Activated naive CD4-positive, alpha-beta T cell treated with anti-CD3 and anti-CD28 coated beads, Interleukin-2, amount 50 U/mL, for 16 hours (primary cell): ENCODE measurements at regions not wholly inside any gene's neighbourhood (a gene's known extent, or its start where the extent isn't known, plus 50 kb on each side); places are given as distances from the start of the nearest gene placed in this dataset.

Experiments used
- DNase-seq: peaks from one replicate; pipeline ENCODE4 v3.0.0-alpha.2; 2020

DNA sequence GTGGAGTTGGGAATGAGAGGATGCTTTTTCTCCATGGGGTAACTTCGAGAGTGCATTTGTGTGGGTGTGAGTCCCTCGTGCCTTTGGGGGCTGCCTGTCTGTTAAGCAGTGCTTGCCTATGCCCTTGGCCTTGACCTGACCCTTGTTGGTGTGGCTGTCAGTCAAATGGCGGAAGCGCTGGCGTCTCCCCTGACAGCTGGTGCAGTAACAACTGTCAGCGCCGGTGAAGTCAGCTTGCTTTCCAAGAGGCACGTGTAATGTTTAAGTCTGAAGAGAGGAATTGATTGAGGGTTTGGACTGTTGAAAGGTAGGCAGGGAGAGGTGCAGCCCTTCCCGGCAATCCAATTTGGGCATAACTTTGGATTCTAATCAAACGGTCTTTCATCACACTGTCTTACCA, 211.3 kb downstream of the AACS start:
- no peak for DNase-seq

DNA sequence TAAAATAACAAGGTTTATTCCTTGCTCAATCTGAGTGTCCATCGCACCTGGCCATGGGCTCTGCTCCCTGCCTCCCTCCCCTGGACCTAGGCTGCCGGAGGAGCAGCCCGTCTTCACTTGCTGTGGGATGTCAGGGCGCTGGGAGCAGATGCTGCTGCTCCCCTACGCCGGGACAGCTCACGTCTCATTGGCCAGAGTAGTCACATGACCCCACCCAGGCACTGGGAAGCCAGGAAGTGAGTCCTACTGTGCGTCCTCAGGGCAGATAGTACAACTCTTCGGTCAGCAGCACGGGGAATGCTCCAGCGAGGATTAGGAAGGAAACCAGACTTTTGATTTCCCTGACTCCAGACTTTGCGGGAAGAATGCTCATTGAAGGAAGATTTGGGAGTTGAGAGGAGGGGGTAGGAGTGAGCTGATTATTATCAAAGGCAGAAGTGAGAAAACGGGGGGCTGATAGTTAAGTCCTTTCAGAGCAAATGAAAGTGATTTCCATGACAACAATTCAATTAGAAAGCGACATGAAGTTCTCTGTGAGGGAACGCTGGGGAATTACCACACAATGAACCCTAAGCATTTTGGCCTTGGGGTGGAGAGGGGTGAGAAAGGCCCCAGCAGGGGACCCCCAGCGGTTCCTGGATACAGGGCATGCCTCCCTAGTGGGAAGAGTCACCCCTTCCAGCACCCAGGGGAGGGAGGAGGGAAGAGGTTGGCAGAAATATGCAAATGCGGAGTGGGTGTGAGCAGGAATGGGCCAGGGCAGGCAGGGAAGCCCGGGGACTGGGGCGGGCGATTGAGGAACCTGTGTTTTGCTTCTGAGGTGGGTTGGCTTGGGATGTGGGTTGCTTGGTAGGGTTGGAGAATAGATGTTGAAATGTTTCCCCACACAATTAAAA, 215.5 kb downstream of the AACS start:
- DNase-seq, result no peak

DNA sequence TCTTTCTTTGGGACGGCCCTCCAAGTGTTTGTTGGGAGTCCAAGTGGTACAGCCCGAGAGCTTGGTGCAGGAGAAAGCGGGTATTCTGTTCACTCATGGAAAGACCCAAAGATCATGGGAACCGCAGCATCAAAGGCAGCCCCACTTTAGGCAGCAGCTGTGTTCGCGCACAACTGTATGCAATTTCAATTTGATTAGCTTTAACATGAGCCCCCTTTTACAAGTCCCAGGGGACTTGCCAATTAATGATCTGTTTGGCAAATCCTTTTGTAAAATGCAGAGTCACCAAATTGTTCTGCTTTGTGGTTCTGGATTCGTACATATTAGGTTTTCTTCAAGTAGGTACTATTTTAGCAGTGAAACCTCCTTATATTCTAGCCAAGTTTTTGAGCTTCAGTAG, 217.7 kb downstream of the AACS start:
- DNase-seq, result no peak

DNA sequence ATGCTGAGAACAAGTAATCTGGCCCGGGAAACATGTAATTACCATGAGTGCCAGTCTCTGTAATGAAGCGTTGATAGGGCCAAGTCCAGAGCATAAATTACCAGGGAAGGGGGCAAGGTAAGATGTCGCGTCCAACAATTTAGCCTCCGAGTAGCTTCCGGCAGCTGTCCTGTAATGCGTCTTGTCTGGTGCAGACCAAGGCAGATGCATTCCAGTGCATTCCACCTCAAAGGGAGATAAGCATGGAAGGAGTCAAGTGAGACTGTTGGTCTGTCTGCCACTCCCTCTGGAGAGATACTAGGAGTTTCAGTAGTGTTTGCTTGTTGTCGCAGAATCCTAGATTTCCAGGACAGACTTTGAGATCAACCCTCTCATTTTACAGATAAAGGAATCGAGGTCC, 218.3 kb downstream of the AACS start:
- no peak for DNase-seq

DNA sequence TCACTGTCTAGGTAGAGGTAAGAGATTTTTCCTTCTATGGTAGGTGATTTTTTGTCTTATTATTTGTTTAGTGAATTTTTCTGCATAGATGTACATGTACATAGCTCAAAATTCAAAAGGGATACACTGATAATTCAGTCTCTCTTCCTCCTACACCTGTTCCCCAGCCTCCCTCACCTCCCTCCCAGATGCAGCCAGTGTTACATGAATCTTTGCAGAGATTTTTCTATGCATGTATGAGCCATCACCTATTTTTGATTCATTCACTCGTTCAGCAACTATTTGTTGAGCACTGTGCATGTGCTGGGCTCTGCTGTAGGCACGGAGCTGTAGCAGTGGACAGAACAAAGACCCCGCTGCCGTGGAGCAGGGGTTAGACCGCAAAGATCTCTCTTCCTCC, 218.9 kb downstream of the AACS start:
- DNase-seq, result no peak

DNA sequence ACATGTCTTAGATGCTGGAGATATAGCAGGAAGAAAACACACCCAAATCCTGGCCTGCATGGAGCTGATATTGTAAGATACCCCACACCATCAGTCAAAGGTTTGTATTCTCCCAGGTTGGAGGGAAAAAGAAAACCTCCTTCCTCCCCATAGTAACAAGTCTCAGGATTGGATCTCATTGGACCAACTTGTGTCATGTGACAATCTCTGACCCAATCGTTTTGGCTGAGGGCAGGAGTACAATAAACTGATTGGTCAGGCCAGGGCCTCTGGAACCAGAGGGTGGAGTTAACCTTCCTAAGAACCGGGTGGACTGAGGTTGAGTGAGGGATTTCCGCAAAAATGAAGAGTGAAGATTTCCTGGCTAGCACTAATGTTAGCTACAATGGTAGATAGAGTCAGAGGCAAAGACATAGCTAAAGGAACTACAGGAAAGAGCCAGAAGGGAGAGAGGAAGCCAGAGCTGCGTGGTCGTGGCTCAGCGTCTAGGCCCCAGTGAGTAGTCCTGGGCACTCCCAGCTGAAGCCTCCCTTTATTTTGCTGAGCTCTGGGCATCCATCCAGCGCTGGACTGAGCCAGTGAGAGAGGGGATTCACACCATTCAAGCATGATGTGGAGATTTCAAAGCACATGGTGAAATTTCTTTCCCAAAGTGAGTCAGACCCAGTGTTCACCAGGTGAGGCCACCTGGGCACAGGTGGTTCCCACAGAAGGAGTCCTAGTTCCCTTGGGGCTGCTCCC, 219.9 kb downstream of the AACS start:
- DNase-seq, result no peak

DNA sequence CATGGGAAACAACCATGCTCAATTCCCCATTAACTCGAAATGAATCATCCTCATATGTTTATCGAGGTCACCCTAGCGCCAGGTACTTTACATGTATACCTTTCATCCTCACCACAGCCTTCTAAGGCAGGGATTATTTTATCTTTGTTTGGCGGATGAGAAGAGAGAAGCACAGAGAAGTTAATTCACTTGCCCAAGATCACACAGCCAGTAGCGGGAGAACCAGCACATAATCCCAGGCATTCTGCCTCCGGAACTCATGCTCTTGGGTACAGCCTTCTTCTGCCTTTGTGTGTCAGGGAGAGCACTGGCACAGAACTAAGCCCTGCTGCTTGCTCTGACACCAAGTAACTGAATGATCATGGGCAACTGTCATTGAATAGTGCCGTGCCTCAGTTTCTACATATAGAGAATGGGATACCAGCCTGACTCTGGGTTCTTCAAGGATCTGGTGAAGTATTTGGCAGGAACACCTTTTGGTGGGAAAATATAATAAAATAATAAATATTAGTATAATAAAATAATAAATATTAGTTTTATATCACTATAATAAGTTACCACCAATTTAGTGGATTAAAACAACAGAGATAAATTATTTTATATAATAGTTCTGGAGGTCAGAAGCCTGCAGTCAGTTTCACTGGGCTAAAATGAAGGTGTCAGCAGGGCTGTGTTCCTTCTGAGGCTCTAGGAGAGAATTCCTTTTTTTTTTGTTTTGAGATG, 220.9 kb downstream of the AACS start:
- DNase-seq, result no peak

DNA sequence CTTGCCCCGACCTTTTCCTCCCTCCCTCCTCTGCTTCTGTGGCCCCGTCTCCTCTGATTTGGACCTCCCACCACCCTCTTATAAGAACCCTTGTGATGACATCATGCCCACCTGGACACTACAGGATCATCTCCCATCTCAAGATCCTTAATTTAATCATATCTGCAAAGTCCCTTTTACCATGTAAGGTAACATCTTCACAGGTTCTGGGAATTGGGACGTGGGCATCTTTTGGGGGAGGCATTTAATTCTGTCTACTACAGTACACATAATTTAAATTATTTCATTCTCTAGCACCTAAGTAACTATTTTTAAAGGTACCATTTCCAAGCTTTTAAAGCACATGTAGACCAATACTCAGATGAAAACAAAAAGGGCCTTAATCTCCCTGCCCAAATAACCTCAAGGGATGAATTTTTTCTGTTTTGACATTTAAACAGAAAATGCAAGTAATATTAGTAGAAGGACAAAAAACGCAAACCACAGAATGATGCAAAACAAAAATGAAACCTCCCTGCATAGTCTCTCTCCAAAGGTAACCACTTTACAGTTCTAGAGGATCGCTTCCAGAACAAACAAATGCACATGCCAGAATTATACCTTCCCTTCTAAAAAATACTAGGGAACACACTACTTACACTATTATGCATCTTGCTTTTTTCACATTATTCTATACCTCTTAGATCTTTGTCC, 222.1 kb downstream of the AACS start:
- DNase-seq, result no peak

DNA sequence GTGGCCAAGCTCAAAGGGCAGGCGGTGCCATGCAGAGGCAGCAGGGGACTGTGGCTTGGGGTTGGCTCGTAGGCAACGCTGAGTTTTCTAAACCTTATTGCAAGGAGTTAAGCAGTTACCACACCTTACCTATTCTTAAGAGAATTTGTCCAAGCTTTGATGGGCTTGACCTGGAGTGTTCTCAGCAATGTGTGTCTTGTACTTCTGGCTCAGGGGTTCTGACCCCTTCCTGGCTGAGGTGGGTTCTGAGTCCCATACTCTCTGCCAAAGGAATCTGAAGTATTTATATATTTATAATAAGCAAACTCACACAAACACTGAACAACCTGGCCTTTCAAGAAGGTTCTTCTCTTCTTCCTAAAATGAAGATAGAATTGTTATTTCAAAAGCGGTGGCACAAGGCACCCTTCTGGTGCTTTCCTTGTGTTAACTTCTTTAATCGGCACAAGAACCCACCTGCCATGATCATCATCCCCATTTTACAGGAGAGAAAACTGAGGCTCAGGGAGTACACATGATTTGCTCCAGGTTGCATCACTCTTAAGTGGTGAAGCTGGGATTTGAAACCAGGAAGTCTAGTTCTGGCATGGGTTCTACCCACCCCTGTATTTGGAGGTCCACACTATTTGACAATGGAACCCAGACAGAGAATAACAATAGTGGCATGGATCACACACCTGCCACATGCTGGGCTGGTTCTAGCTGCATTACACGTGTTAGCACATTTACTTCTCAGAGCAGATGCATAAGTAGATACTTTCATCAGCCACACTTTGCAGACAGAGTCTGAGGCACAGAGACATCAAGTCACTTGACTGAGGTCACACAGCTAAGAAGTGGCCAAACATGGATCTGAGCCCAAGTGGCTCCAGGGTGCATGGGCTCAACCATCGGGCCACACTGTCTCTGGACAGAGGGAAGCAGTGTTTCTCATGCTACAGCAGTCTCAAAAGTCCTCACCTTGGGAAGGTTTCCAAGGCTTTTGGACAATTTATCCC, 224.0 kb downstream of the AACS start:
- no peak for DNase-seq

DNA sequence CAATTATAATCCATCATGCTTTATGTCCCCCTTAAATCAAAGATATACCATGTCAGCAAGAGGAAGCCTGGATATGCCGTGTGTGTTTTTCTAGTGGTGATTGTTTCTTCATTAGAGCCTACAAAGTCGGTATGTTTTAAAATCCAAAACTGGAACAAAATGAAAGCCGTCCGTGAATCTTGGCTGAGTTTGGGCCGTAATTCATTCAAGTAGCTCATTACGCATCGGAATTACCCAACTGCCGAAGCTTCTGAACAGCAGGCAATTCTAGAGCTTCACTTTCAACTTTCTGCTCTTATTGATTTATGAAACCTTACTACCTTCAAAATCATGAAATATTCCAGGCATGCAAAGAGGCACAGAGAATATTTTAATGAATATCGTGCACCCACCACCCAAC, 224.7 kb downstream of the AACS start:
- DNase-seq, result no peak

DNA sequence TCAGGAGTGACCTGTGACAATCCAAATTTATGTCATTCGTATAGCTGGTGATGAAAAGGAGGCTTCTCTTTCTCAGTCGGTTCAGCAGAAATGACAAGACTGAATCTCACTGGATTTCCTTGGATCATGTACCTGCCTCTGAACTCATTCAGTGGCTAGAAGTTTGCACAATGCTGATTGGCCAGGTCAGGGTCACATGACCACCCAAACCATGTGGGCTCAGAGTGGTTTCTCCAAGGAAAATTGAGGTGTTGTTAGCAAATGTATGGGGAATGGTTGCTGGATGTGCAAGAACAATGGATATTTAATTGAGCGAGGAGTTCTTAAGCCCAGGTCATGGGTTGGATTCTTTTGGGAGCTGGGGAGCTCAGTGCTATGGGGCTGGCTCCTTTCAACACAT, 227.5 kb downstream of the AACS start:
- no peak for DNase-seq

DNA sequence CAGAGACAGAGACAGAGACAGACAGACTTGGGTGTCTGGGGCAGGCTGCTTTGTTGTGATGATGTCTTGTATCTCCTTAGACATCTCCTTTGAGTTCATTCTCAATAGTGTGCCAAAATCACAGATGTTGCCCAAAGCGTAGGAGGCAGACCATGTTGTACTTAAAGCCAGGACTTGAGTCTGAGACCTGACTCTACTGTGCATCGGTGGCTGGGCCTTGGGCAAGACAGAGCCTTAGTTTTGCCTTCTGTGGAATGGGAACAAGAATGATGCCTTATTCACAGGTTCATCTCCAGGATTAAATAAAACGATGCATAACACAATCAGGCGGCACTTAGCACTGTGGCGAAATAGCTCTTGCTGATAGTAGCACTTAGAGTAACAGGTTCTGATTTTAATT, 230.3 kb downstream of the AACS start:
- DNase-seq, result no peak

DNA sequence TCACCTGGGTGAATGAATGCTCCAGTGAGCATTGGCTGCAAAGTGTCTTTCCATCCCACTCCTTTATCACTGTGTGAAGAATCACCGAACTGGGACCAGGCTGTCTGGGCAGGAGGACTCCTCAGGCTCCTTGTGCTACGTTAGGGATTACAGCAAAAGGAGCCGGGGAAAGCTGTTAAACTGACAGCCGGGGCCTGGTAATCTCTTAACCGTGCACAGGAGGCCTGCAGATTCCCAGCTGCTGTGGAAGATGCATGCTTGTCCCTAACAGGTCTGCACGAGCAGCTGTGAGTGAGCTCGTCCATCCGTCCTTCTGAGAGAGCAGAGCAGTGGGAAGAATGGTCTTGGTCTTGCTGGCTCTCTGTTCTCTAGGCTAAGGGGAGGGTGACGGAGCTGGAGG, 231.5 kb downstream of the AACS start:
- no peak for DNase-seq

DNA sequence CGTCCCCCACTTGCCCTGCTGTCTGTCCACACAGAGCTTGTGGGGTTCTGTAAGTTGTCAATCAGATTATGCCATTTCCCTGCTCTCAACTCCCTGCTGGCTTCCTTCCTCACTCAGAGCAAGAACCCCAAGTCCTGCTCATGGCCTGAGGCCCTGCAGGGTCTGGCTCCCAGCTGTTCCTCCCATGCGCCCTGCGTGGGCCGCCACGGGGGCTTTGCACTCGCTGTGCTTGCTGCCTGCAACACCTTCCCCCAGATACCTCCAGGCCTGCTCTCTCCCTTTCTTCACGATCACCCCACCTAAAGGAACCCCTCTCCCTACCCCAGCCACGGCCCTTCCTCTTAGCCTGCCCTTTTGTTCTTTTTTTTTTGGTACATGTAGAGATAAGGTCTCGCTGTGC, 234.6 kb downstream of the AACS start:
- no peak for DNase-seq

DNA sequence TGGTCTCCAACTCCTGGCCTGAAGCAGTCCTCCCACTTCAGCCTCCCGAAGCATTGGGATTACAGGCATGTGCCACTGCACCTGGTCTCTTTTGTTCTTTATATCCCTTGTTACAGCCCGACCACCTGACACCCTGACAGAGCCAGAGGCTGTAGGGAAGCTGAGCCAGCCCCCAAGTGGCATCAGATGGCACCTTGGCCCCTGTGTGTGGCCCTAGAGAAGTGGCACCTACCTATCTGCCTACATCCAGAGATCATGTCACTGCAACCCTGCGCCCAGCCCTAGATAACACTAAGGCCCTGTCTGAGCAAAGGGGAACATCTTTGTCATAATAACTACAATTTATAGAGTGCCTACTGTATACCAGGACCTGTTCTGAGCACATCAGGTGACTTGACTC, 235.0 kb downstream of the AACS start:
- DNase-seq, result no peak

DNA sequence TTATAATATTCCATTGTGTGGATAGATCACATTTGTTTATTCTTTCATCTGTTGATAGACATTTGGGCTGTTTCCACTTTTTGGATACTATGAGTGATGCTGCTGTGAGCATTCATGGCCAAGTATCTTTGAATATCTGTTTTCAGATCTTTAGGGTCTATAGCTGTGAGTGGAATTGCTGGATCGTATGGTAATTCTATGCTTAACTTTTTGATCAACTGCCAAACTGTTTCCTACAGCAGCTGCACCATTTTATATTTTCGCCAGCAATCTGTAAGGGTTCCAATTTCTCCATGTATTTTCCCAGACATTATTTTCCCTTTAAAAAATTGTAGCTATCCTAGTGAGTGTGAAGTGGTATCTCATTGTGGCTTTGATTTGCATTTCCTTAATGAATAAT, 238.1 kb downstream of the AACS start:
- no peak for DNase-seq

DNA sequence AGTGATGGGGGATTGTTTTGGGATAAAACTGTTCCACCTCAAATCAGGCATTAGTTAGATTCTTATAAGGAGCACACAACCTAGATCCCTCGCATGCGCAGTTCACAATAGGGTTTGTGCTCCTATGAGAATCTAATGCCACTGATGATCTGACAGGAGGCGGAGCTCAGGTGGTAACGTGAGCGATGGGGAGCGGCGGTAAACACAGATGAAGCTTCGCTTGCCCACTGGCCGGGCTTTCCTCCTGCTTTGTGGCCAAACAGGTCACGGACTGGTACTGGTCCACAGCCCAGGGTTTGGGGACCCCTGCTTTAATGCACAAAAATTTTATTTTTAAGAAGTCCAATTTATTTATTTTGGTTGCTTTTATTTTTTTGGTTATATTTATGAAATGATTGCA, 238.8 kb downstream of the AACS start:
- no peak for DNase-seq

DNA sequence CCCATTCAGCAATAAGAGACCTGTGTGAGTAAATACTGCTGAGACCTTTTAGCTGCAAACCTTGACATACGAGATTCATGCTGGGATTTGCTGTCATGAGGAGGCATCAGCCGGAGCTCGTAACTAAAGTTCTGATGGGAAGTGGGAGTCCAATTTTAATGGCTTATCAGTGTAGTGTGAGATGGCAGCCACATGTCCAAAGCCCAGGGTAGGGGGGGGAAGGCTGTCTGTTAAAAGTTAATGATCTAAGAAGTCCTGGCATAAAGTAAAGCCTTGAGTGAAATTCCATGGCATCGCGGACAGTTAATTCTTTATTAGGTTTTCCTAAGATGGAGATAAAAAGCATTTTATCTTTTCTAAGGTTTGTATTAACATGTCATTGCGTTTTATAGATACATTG, 240.0 kb downstream of the AACS start:
- no peak for DNase-seq

DNA sequence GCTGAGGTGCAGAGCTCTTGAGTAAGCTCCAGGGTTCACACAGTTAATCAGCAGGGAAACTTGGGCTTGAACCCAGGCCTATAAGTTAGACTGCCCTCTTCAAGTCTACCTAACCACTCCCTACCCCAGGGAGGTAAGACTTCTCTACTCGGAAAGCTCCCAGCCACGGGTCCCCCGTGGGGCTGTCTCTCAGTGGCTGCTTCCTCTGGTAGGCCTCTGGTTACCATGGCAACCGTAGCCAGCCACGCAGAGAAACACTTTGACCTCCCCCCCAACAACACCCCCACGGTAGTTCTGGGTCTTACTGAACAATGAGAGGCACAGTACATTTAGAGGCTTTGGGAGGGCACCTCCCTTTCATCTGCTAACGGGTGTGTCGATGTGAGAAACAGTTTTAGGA, 245.2 kb downstream of the AACS start:
- no peak for DNase-seq

DNA sequence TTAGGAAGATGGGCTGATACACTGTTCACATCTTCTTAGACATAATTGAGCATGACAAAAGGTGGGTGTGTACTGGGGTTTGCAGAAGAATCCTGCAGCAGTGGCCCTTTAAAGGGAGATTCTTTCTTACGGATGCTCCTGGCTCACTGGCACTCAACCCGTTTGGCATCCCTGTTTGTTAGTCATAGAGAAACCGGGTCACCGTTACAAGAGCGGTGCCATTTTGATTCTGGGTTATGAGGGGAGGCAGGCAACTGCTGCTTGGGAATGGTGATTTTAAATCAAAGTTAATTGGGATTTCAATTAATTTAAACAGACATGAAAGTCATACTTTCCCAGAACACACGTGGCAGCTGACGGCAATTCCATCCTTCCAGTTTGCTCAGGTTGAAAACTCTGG, 245.8 kb downstream of the AACS start:
- no peak for DNase-seq

DNA sequence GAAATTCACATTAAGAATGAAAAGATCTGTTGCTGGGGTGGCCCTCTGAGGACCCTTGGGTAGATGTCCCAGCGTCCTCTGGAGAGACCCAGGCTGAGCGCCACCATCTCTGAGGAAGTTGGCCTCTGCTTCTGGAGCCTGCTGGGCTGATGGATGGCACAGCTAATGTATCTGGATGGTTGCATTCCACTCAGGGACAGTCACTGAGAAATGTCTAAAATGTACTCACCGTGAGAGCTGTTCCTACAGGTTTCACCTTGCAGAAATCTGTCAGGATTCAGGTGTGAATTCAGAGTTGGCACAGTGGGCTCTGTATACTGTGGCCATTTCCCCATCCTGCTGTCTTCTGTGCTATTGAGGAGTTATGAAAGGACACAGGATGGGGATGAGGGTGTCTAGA, 247.2 kb downstream of the AACS start:
- DNase-seq, result no peak
